GM18508 (cell line): ENCODE measurements at regions not wholly inside any gene's neighbourhood (a gene's known extent, or its start where the extent isn't known, plus 50 kb on each side); places are given as distances from the start of the nearest gene placed in this dataset.
A peak's percentile ranks its signal among the peaks of the same experiment; 100 is the strongest.

ENCODE experiments used
- ATAC-seq: cut with Tn5 transposase; IDR thresholded peaks from one replicate; pipeline ENCODE4 v1.9.1; 2021; ENCODE audit warnings: moderate number of reproducible peaks; ENCODE audit not compliant: insufficient read depth, unreplicated experiment

DNA sequence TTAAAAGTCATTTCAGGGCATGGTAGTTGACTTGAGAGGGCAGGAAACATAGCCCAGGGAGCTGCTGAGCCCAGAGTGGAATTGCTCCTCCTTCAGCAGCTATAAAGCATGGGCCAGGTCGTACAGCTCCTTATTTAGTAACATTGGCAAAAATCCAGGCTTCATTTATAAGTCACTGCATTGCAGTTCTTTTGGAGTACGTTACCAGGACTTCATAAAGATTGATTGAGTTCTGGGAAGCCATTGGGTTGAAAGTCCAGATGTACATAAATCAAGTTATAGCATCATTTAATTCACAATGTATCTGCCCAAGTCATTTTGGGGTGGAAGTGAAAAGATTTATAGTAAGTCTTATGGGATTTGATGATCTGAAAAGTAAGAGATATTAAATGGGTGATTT is 53.0 kb upstream of the ANKEF1 start:
- ATAC-seq: no peak

- peak; percentile 95 for ATAC-seq
These were observed 56.3 kb upstream of the ANKEF1 start for GRCh38 chr20:9978397-9979004.

- ATAC-seq: no peak
These were observed 57.2 kb upstream of the ANKEF1 start for GRCh38 chr20:9977629-9978028.

DNA sequence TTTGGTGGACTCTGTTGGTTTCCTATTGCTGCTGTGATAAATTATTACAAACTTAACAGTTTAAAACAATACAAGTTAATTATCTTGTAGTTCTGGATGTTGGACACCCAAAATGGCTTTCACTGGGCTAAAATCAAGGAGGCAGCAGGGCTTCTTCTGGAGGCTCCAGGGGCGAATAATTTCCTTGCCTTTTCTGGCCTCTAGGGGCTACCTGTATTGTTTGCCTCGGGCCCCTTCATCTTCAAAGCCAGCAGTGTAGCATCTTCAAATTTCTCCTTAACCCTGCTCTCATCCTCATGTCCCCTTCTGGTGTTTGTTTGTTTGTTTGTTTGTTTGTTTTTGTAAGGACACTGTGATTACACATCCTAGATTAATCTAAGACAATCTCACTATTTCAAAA is 60.5 kb upstream of the ANKEF1 start:
- no peak for ATAC-seq

GRCh38 chr20:9971746-9972145 is 63.0 kb upstream of the ANKEF1 start:
- no peak for ATAC-seq

DNA sequence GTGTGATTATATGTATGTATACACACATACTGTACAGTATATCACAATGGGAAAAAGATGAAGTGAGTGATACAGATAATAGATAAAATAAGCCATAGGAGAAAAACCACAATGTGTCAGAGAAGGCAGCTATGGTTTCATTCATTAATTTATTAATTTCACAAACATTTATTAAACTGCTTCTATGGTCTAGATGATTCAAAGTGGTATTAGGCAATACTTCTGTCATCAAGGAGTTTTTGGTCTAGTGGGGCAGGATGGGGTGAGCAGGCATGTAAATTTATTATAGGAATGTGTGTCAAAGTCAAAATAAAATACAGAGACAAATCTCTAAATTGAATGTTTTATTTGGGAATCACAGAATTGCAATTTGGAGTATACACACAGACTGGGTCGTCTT is 65.2 kb upstream of the ANKEF1 start:
- no peak for ATAC-seq

GRCh38 chr20:9968015-9968414 is 66.8 kb upstream of the ANKEF1 start:
- no peak for ATAC-seq

DNA sequence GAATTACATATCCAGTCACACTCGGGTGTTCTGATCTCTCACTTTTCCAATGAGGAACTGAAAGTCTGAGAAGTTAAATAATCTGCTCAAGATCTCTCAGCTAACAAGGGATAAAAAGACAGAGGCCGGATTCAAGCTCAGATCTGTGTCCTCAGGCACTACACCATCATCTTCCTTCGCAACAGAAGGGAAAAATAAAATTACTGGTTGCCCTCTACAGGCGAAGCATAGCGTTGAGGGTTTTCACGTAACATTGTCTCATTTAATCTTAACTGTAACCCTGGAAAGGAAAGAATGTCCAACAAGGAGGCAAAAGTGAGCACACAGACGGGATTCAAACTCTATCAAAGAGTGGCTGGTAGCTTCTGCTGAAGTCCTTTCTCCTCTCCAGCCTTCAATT is 67.8 kb upstream of the ANKEF1 start:
- no peak for ATAC-seq

- no peak for ATAC-seq
These were observed 71.8 kb upstream of the ANKEF1 start for GRCh38 chr20:9963029-9963428.

GRCh38 chr20:9958693-9959092 is 76.1 kb upstream of the ANKEF1 start:
- no peak for ATAC-seq

GRCh38 chr20:9955646-9956045 is 79.1 kb upstream of the ANKEF1 start:
- ATAC-seq: no peak

DNA sequence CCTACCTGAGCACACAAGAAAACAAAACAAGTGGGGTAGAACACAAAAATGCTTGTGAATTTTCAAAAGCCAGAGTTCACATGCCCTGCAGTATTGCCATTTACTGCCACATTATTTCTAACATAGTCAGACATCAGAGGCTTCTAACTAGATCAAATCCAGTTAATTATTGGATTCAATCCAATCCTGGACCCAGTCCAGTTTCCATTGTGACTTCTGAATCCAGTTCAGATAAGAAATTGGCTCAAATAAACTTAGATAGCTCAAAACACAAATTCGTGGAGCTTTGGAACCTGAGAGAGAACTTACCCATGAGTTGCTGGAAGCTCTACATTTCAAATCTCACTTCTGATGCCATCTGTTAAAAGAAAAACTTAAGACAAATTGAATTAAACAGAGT is 85.2 kb upstream of the ANKEF1 start:
- ATAC-seq: no peak

GRCh38 chr20:9945408-9945807 is 89.4 kb upstream of the ANKEF1 start:
- ATAC-seq: no peak

- no peak for ATAC-seq
These were observed 92.1 kb upstream of the ANKEF1 start for GRCh38 chr20:9942736-9943135.

DNA sequence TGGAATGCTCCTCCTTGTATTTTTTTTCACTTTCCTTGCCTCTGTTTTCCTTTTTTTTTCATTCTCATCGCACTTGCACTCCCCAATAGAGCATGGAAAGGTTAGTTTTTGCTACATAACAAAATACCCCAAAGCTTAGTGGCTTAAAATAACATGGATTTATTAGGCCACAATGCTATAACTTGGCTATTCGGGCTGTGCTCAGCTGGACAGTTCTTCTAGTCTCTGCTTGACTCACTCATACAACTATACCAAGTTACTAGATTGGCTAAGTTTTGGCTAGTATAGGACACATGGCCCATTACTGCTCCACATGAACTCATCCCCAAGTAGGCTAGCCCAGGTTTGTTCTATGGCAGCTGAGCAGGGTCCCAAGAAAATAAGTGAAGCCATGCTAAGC is 94.5 kb upstream of the ANKEF1 start:
- no peak for ATAC-seq

DNA sequence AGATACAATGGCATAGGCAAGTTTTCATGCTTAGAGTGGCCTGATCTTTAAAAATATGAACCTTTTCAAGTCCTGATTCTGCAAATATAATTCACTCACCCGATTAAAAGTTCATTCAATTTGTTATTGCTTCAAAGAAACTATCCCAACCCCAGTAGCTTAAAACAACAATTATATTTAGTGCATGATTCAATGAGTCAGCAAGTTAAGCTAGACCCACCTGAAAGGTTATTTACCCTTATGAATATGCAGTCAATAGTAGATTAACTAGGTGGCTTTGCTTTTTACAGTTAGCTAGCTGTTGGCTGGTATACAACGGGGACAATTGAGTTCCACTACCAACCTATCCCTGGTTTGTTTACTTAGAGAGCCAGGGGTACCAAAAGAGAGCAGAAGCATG is 95.6 kb upstream of the ANKEF1 start:
- ATAC-seq: no peak

GRCh38 chr20:9935285-9935684 is 96.4 kb upstream of the PAK5 start:
- ATAC-seq: no peak

GRCh38 chr20:9930142-9930541 is 91.3 kb upstream of the PAK5 start:
- no peak for ATAC-seq

DNA sequence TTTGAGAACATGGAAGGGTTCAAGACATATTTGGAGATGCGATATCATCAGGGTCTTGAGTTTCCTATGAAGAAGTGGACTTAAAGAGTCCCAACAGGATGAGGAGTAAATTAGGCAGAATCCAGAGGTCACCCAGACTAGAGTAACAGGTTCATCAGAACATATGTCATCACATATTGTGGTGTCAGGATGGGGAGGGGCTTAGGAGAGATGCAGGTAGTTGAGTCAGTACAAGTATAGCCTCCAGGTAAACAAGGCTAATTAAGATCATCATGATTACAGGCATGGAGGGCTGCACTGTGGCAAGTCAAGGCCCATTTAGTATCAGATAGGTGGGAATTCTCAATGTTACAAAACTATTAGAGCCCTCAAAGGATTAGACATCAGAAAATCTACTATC is 90.1 kb upstream of the PAK5 start:
- no peak for ATAC-seq

DNA sequence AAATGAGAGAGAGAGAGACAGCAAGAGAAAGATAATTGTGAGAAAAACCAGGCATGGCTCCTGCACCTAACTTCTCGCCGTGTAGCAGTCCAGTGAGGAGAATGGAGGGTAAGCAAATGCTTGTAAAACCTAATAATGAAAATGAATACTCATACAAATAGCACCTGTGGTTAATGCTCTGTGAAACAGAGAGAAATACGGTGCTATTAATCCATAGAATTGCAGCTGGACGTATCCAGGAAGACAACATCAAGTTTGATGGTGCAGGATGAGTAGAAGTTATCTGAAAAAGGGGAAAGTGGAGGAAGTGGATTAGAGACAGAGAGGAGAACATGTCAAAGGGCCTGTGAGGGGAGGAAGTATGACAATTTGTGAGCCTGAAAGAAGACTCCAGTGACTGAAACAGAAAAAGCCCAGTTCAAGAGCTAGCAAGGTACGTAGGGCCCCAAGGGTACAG is 89.4 kb upstream of the PAK5 start:
- ATAC-seq: peak; percentile 90

- ATAC-seq: no peak
These were observed 88.3 kb upstream of the PAK5 start for GRCh38 chr20:9927224-9927623.

DNA sequence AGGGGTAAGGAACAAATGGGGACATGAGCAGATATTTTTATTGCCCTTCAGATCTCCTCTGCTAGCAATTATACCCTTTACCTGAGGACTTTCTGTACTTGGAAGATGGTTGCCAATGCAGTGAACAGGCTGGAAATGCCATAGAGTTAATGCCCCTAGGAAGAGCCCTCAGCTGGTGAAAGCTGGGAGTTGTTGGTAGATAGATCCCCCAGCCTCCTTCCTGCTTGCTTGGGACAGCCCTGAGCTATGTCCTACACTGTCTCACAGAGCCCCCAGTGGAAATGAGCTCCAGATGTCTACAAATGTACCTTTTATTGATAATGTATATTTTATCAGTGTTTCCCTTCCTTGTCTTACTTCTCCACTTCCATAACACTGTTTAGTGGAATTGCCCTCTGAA is 87.6 kb upstream of the PAK5 start:
- no peak for ATAC-seq

GRCh38 chr20:9926007-9926406 is 87.1 kb upstream of the PAK5 start:
- no peak for ATAC-seq
